ENCODE measurements at regions not wholly inside any gene's neighbourhood (a gene's known extent, or its start where the extent isn't known, plus 50 kb on each side); places are given as distances from the start of the nearest gene placed in this dataset.

- no peak for TF ChIP-seq CTCF (IDR thresholded peaks at IDR 0.05)
- no peak for TF ChIP-seq POLR2A (IDR thresholded peaks at IDR 0.05)
Observed at GRCh38 chr3:21138085-21138484, 612.9 kb downstream of the ZNF385D start.

Measured in testis (tissue), 2 donors.